Ovary (tissue), 3 donors: ENCODE measurements at regions not wholly inside any gene's neighbourhood (a gene's known extent, or its start where the extent isn't known, plus 50 kb on each side); places are given as distances from the start of the nearest gene placed in this dataset.

ENCODE experiments used
- EP300 ChIP-seq: sonication (generic); formaldehyde crosslinking; IDR thresholded peaks from one replicate; pipeline ENCODE4 v1.6.1; 2017; ENCODE audit warnings: antibody characterized with exemption
- POLR2A ChIP-seq: fragments of 450-650 bp; IDR thresholded peaks from one replicate; pipeline ENCODE4 v1.6.1; 2017; ENCODE audit warnings: antibody characterized with exemption, mild to moderate bottlenecking, moderate library complexity
- TF ChIP-seq, protein P1 (sequence below), 3 donors: fragments of 450-650 bp in 2 of 3; fragments of 200-600 bp in 1 of 3; IDR thresholded peaks; one replicate each; pipeline versions ENCODE4 v1.5.1 to v1.8.0; 2016 to 2022; ENCODE audit warnings: antibody characterized with exemption in 3 of 3, mild to moderate bottlenecking in 1 of 3
- donor health status: DM: no; HTN: no; CAD: no.

- TF ChIP-seq, protein P1, sequence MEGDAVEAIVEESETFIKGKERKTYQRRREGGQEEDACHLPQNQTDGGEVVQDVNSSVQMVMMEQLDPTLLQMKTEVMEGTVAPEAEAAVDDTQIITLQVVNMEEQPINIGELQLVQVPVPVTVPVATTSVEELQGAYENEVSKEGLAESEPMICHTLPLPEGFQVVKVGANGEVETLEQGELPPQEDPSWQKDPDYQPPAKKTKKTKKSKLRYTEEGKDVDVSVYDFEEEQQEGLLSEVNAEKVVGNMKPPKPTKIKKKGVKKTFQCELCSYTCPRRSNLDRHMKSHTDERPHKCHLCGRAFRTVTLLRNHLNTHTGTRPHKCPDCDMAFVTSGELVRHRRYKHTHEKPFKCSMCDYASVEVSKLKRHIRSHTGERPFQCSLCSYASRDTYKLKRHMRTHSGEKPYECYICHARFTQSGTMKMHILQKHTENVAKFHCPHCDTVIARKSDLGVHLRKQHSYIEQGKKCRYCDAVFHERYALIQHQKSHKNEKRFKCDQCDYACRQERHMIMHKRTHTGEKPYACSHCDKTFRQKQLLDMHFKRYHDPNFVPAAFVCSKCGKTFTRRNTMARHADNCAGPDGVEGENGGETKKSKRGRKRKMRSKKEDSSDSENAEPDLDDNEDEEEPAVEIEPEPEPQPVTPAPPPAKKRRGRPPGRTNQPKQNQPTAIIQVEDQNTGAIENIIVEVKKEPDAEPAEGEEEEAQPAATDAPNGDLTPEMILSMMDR (IDR thresholded peaks at IDR 0.05), result no peak
- TF ChIP-seq POLR2A (no peak), EP300 (no peak)
These were observed 791.1 kb upstream of the ALCAM start for GRCh38 chr3:104575634-104576033.
